HEK293 (cell line): ENCODE measurements at regions not wholly inside any gene's neighbourhood (a gene's known extent, or its start where the extent isn't known, plus 50 kb on each side); places are given as distances from the start of the nearest gene placed in this dataset.

Experiments
- CTCF ChIP-seq: fragments of 450-650 bp; formaldehyde crosslinking; IDR thresholded peaks from 2 replicates; pipeline ENCODE4 v1.5.1; 2016; ENCODE audit warnings: missing biosample characterization, missing genetic modification characterization
- KLF10 ChIP-seq: fragments of 450-650 bp; IDR thresholded peaks from 2 replicates; pipeline ENCODE4 v1.5.1; 2018; ENCODE audit warnings: missing biosample characterization, mild to moderate bottlenecking, missing genetic modification characterization
- KLF16 ChIP-seq: fragments of 450-650 bp; formaldehyde crosslinking; IDR thresholded peaks from 2 replicates; pipeline ENCODE4 v1.5.1; 2017; ENCODE audit warnings: missing biosample characterization, missing genetic modification characterization
- PATZ1 ChIP-seq: fragments of 450-650 bp; formaldehyde crosslinking; IDR thresholded peaks from 2 replicates; pipeline ENCODE4 v1.5.1; 2016; ENCODE audit warnings: missing biosample characterization, missing genetic modification characterization
- PBX3 ChIP-seq: sonication (generic); formaldehyde crosslinking; IDR thresholded peaks from 2 replicates; pipeline ENCODE4 v1.8.1; 2022; ENCODE audit warnings: mild to moderate bottlenecking, moderate library complexity, missing genetic modification reagents
- REST ChIP-seq: fragments of 450-650 bp; formaldehyde crosslinking; IDR thresholded peaks from 2 replicates; pipeline ENCODE4 v1.5.1; 2016; ENCODE audit warnings: missing biosample characterization, missing genetic modification characterization
- ZBTB48 ChIP-seq: fragments of 450-650 bp; formaldehyde crosslinking; IDR thresholded peaks from 2 replicates; pipeline ENCODE4 v1.5.1; 2016; ENCODE audit warnings: missing biosample characterization, missing genetic modification characterization
- ZFHX2 ChIP-seq: fragments of 450-650 bp; formaldehyde crosslinking; conservative IDR thresholded peaks from 2 replicates; pipeline ENCODE4 v1.5.1; 2016; ENCODE audit warnings: missing biosample characterization, missing genetic modification characterization
- ZNF114 ChIP-seq: fragments of 450-650 bp; formaldehyde crosslinking; IDR thresholded peaks from 2 replicates; pipeline ENCODE4 v1.5.0; 2017; ENCODE audit warnings: missing biosample characterization, missing genetic modification characterization
- ZNF132 ChIP-seq: fragments of 450-650 bp; formaldehyde crosslinking; IDR thresholded peaks from 2 replicates; pipeline ENCODE4 v1.5.1; 2017; ENCODE audit warnings: missing biosample characterization, missing genetic modification characterization, borderline replicate concordance
- ZNF274 ChIP-seq, 2 experiments: fragments of 200-500 bp in 1 of 2; fragments of 450-650 bp in 1 of 2; sonication (Bioruptor generic) in 1 of 2; formaldehyde crosslinking in 1 of 2; IDR thresholded peaks; 2 replicates each; pipeline versions ENCODE4 v1.5.1 to v1.6.1; 2014 to 2016; ENCODE audit warnings: borderline replicate concordance in 1 of 2, inconsistent platforms in 1 of 2, low read length in 1 of 2, missing biosample characterization in 1 of 2, missing genetic modification characterization in 1 of 2
- ZNF660 ChIP-seq: fragments of 450-650 bp; IDR thresholded peaks from 2 replicates; pipeline ENCODE4 v1.5.1; 2018; ENCODE audit warnings: missing biosample characterization, mild to moderate bottlenecking, missing genetic modification characterization
- ZNF792 ChIP-seq: fragments of 450-650 bp; formaldehyde crosslinking; IDR thresholded peaks from 2 replicates; pipeline ENCODE4 v1.5.1; 2016; ENCODE audit warnings: missing biosample characterization, missing genetic modification characterization

GRCh38 chr5:56352808-56353590 is 119.9 kb upstream of the ANKRD55 start:
- no peak for TF ChIP-seq REST (tag by site-specific recombination)
- no peak for TF ChIP-seq ZNF660 (tag by site-specific recombination)
- TF ChIP-seq ZNF274 (IDR thresholded peaks at IDR 0.05; ENCODE audit: low read length): no peak
- no peak for TF ChIP-seq ZNF274 (tag by site-specific recombination; IDR thresholded peaks at IDR 0.05; ENCODE audit: borderline replicate concordance)
- TF ChIP-seq ZBTB48 (tag by site-specific recombination): no peak
- no peak for TF ChIP-seq ZFHX2
- TF ChIP-seq ZNF792: no peak
- TF ChIP-seq CTCF (tag by site-specific recombination): no peak
- TF ChIP-seq KLF16: no peak
- TF ChIP-seq ZNF132: no peak
- TF ChIP-seq PATZ1 (tag by site-specific recombination): no peak
- no peak for TF ChIP-seq PBX3 (CRISPR knock-in tag)
- TF ChIP-seq ZNF114 (tag by site-specific recombination): no peak
- TF ChIP-seq KLF10 (tag by site-specific recombination): no peak
